ENCODE measurements at regions not wholly inside any gene's neighbourhood (a gene's known extent, or its start where the extent isn't known, plus 50 kb on each side); places are given as distances from the start of the nearest gene placed in this dataset.

GRCh38 chr18:51659781-51660180 is 462.3 kb upstream of the MEX3C start:
- ATAC-seq (ENCODE audit: poor library complexity) = no peak
- no peak for TF ChIP-seq CTCF (IDR thresholded peaks at IDR 0.05)
- Histone ChIP-seq H3K27ac (ENCODE audit: low read depth in 1 of 2, low read length in 2 of 2) (no peak overlapping the region), H3K36me3 (ENCODE audit: insufficient read depth, low read length) (no peaks in the 10 kb centered on the region), H3K4me3 (ENCODE audit: low read length) (no peak overlapping the region), H3K27me3 (ENCODE audit: control insufficient read depth in 1 of 2, insufficient read depth in 2 of 2, low read length in 2 of 2) (no peaks in the 10 kb centered on the region), H3K9me3 (ENCODE audit: control insufficient read depth in 1 of 2, insufficient read depth in 1 of 2, low read length in 2 of 2) (peaks cover 0 to 3% of the 10 kb centered on the region in 2 experiments), H3K4me1 (ENCODE audit: insufficient read depth, low read length) (no peaks in the 10 kb centered on the region)
- no peak overlapping the region for H3K27ac Mint-ChIP-seq
- no peaks in the 10 kb centered on the region for H3K36me3 Mint-ChIP-seq (ENCODE audit: low read depth)
- no peak overlapping the region for H3K4me3 Mint-ChIP-seq
- intact Hi-C loops (cut with DNase I, micrococcal nuclease) = no loop called here
- H3K9me3 Mint-ChIP-seq = no peaks in the 10 kb centered on the region
- ChIA-PET POLR2A (no interaction called here), CTCF (no interaction called here)
- H3K27me3 Mint-ChIP-seq = peaks cover 6% of the 10 kb centered on the region
- DNase-seq = no peak
- H3K4me1 Mint-ChIP-seq (ENCODE audit: low read depth) = no peaks in the 10 kb centered on the region

- H3K36me3 ChIP-seq (ENCODE audit: insufficient read depth, low read length) = no peaks in the 10 kb centered on the region
- no peak overlapping the region for H3K27ac ChIP-seq (ENCODE audit: low read depth in 1 of 2, low read length in 2 of 2)
- Mint-ChIP-seq H3K4me1 (ENCODE audit: low read depth) (no peaks in the 10 kb centered on the region), H3K9me3 (no peaks in the 10 kb centered on the region), H3K4me3 (no peak overlapping the region), H3K36me3 (ENCODE audit: low read depth) (no peaks in the 10 kb centered on the region), H3K27ac (no peak overlapping the region), H3K27me3 (peaks cover 10% of the 10 kb centered on the region)
- no peak for TF ChIP-seq CTCF (IDR thresholded peaks at IDR 0.05)
- POLR2A ChIA-PET = no interaction called here
- no peak overlapping the region for H3K4me3 ChIP-seq (ENCODE audit: low read length)
- ATAC-seq (ENCODE audit: poor library complexity) (no peak), DNase-seq (no peak)
- no peaks in the 10 kb centered on the region for H3K4me1 ChIP-seq (ENCODE audit: insufficient read depth, low read length)
- intact Hi-C loops (cut with DNase I, micrococcal nuclease) = no loop called here
- CTCF ChIA-PET = no interaction called here
- no peaks in the 10 kb centered on the region for H3K9me3 ChIP-seq (ENCODE audit: control insufficient read depth in 1 of 2, insufficient read depth in 1 of 2, low read length in 2 of 2)
- no peaks in the 10 kb centered on the region for H3K27me3 ChIP-seq (ENCODE audit: control insufficient read depth in 1 of 2, insufficient read depth in 2 of 2, low read length in 2 of 2)
Observed at GRCh38 chr18:51660188-51660715, 462.8 kb upstream of the MEX3C start.

- Histone ChIP-seq H3K9me3 (ENCODE audit: control insufficient read depth in 1 of 2, insufficient read depth in 1 of 2, low read length in 2 of 2) (no peaks in the 10 kb centered on the region), H3K27me3 (ENCODE audit: control insufficient read depth in 1 of 2, insufficient read depth in 2 of 2, low read length in 2 of 2) (no peaks in the 10 kb centered on the region), H3K4me3 (ENCODE audit: low read length) (no peak overlapping the region), H3K4me1 (ENCODE audit: insufficient read depth, low read length) (no peaks in the 10 kb centered on the region), H3K36me3 (ENCODE audit: insufficient read depth, low read length) (no peaks in the 10 kb centered on the region), H3K27ac (ENCODE audit: low read depth in 1 of 2, low read length in 2 of 2) (no peak overlapping the region)
- intact Hi-C loops (cut with DNase I, micrococcal nuclease) = no loop called here
- ChIA-PET POLR2A (no interaction called here), CTCF (no interaction called here)
- Mint-ChIP-seq H3K4me1 (ENCODE audit: low read depth) (no peaks in the 10 kb centered on the region), H3K9me3 (no peaks in the 10 kb centered on the region), H3K36me3 (ENCODE audit: low read depth) (no peaks in the 10 kb centered on the region), H3K4me3 (no peak overlapping the region), H3K27me3 (peaks cover 38% of the 10 kb centered on the region), H3K27ac (no peak overlapping the region)
- ATAC-seq (ENCODE audit: poor library complexity) (no peak), DNase-seq (no peak)
- TF ChIP-seq CTCF (IDR thresholded peaks at IDR 0.05) = no peak
Observed at GRCh38 chr18:51664236-51664635, 466.8 kb upstream of the MEX3C start.

Data from CD4-positive, alpha-beta T cell (primary cell).